ENCODE measurements at regions not wholly inside any gene's neighbourhood (a gene's known extent, or its start where the extent isn't known, plus 50 kb on each side); places are given as distances from the start of the nearest gene placed in this dataset.

GRCh38 chr11:86885311-86885710 is 69.9 kb downstream of the FZD4 start:
- Mint-ChIP-seq H3K27me3 (peaks cover 16% of the 10 kb centered on the region), H3K36me3 (ENCODE audit: low read depth) (no peaks in the 10 kb centered on the region), H3K27ac (no peak overlapping the region), H3K9me3 (no peaks in the 10 kb centered on the region), H3K4me1 (ENCODE audit: low read depth) (no peaks in the 10 kb centered on the region), H3K4me3 (no peak overlapping the region)
- peaks cover 0 to 6% of the 10 kb centered on the region in 2 experiments for H3K27me3 ChIP-seq (ENCODE audit: control insufficient read depth in 1 of 2, insufficient read depth in 2 of 2, low read length in 2 of 2)
- CTCF ChIA-PET = no interaction called here
- no peaks in the 10 kb centered on the region for H3K36me3 ChIP-seq (ENCODE audit: insufficient read depth, low read length)
- DNase-seq (no peak), ATAC-seq (ENCODE audit: poor library complexity) (no peak)
- POLR2A ChIA-PET = no interaction called here
- no peak overlapping the region for H3K27ac ChIP-seq (ENCODE audit: low read depth in 1 of 2, low read length in 2 of 2)
- H3K9me3 ChIP-seq (ENCODE audit: control insufficient read depth in 1 of 2, insufficient read depth in 1 of 2, low read length in 2 of 2) = no peaks in the 10 kb centered on the region
- TF ChIP-seq, protein P1, sequence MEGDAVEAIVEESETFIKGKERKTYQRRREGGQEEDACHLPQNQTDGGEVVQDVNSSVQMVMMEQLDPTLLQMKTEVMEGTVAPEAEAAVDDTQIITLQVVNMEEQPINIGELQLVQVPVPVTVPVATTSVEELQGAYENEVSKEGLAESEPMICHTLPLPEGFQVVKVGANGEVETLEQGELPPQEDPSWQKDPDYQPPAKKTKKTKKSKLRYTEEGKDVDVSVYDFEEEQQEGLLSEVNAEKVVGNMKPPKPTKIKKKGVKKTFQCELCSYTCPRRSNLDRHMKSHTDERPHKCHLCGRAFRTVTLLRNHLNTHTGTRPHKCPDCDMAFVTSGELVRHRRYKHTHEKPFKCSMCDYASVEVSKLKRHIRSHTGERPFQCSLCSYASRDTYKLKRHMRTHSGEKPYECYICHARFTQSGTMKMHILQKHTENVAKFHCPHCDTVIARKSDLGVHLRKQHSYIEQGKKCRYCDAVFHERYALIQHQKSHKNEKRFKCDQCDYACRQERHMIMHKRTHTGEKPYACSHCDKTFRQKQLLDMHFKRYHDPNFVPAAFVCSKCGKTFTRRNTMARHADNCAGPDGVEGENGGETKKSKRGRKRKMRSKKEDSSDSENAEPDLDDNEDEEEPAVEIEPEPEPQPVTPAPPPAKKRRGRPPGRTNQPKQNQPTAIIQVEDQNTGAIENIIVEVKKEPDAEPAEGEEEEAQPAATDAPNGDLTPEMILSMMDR (IDR thresholded peaks at IDR 0.05) = no peak
- H3K4me3 ChIP-seq (ENCODE audit: low read length) = no peak overlapping the region
- intact Hi-C loops (cut with DNase I, micrococcal nuclease) = no loop called here
- no peaks in the 10 kb centered on the region for H3K4me1 ChIP-seq (ENCODE audit: insufficient read depth, low read length)

DNA sequence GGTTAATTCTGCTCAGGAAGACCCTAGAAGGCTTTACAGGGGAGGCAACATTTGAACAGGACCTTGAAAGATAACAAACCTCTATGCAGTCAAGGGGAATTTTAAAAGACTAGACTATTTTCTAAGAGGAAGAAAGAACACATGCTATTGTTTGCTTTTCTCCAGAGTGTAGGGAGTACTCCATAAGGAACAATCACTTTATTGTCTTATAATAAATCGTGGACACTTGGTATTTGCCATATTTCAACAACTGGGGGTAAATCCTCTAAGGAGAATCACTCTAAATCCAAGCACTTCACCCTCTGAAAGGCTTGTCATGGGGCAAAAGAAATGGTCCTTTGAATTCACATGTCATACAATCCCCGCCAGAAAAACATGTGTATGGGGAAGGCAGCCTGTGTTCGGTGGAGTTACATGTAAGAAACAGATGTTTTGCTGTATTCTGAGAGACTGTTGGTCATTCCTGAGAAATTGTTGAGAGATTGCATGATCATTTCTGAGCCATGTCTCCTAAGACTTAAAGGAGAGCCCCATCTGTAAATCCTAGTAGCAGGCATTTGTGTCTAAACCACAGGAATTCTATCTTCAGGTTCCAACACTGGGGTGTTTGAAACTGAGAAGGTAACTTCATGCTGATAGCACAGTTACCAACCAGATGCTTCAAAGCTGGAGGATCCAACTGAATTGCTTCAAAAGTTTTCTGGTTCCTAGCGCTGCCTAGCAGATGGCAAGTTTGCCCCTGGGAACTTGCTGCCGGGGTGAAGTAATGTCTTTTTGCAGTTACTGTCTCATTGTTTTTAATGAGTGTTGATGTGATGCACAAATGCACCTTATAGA is 66.8 kb downstream of the FZD4 start:
- DNase-seq (no peak), ATAC-seq (ENCODE audit: poor library complexity) (no peak)
- Histone ChIP-seq H3K4me1 (ENCODE audit: insufficient read depth, low read length) (no peaks in the 10 kb centered on the region), H3K36me3 (ENCODE audit: insufficient read depth, low read length) (no peaks in the 10 kb centered on the region), H3K4me3 (ENCODE audit: low read length) (no peak overlapping the region), H3K27me3 (ENCODE audit: control insufficient read depth in 1 of 2, insufficient read depth in 2 of 2, low read length in 2 of 2) (peaks cover 0 to 3% of the 10 kb centered on the region in 2 experiments), H3K9me3 (ENCODE audit: control insufficient read depth in 1 of 2, insufficient read depth in 1 of 2, low read length in 2 of 2) (no peaks in the 10 kb centered on the region), H3K27ac (ENCODE audit: low read depth in 1 of 2, low read length in 2 of 2) (no peak overlapping the region)
- POLR2A ChIA-PET = no interaction called here
- Mint-ChIP-seq H3K9me3 (no peaks in the 10 kb centered on the region), H3K4me1 (ENCODE audit: low read depth) (no peaks in the 10 kb centered on the region), H3K4me3 (no peak overlapping the region), H3K27ac (no peak overlapping the region), H3K36me3 (ENCODE audit: low read depth) (no peaks in the 10 kb centered on the region), H3K27me3 (peaks cover 16% of the 10 kb centered on the region)
- intact Hi-C loops (cut with DNase I, micrococcal nuclease) = no loop called here
- TF ChIP-seq, protein P1 (IDR thresholded peaks at IDR 0.05) = no peak
- CTCF ChIA-PET = no interaction called here

GRCh38 chr11:86889001-86889341 is 66.2 kb downstream of the FZD4 start:
- no peaks in the 10 kb centered on the region for H3K36me3 ChIP-seq (ENCODE audit: insufficient read depth, low read length)
- H3K4me1 ChIP-seq (ENCODE audit: insufficient read depth, low read length) = no peaks in the 10 kb centered on the region
- H3K27me3 Mint-ChIP-seq = peaks cover 16% of the 10 kb centered on the region
- no peak overlapping the region for H3K27ac ChIP-seq (ENCODE audit: low read depth in 1 of 2, low read length in 2 of 2)
- H3K36me3 Mint-ChIP-seq (ENCODE audit: low read depth) = no peaks in the 10 kb centered on the region
- TF ChIP-seq, protein P1 (IDR thresholded peaks at IDR 0.05) = no peak
- DNase-seq (no peak), ATAC-seq (ENCODE audit: poor library complexity) (no peak)
- ChIA-PET POLR2A (no interaction called here), CTCF (no interaction called here)
- H3K27me3 ChIP-seq (ENCODE audit: control insufficient read depth in 1 of 2, insufficient read depth in 2 of 2, low read length in 2 of 2) = peaks cover 0 to 3% of the 10 kb centered on the region in 2 experiments
- no peaks in the 10 kb centered on the region for H3K9me3 ChIP-seq (ENCODE audit: control insufficient read depth in 1 of 2, insufficient read depth in 1 of 2, low read length in 2 of 2)
- H3K4me1 Mint-ChIP-seq (ENCODE audit: low read depth) = no peaks in the 10 kb centered on the region
- H3K4me3 Mint-ChIP-seq = no peak overlapping the region
- H3K4me3 ChIP-seq (ENCODE audit: low read length) = no peak overlapping the region
- H3K9me3 Mint-ChIP-seq = no peaks in the 10 kb centered on the region
- intact Hi-C loops (cut with DNase I, micrococcal nuclease) = no loop called here
- H3K27ac Mint-ChIP-seq = no peak overlapping the region
